ENCODE measurements at regions not wholly inside any gene's neighbourhood (a gene's known extent, or its start where the extent isn't known, plus 50 kb on each side); places are given as distances from the start of the nearest gene placed in this dataset.
"Not testable (repeated sequence)": the region's sequence is repeated elsewhere in the genome, so short reads cannot be mapped to it uniquely, and the experiment has no call there.

DNA sequence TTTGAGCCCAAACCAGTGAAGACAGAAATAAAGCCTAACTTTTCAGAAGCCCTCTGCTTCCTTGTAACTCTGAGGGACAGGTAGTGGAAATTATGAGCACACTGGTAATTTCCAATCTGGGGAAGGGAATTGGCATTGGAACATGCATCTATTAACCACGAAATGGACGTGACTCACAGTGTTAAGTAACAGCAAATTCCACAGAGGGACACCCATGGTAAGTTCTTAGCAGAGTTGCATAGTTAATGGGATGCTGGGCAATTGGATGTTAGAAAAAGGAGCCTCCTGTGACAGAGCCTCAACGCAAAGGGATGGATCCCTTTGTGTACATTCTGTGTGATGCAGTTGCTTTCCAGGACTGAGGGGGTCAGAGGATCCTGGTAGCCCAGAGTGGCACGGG lies 168.6 kb downstream of the SEMA6D start:
- DNase-seq (ENCODE audit: low read depth in 2 of 2) = no peak

DNA sequence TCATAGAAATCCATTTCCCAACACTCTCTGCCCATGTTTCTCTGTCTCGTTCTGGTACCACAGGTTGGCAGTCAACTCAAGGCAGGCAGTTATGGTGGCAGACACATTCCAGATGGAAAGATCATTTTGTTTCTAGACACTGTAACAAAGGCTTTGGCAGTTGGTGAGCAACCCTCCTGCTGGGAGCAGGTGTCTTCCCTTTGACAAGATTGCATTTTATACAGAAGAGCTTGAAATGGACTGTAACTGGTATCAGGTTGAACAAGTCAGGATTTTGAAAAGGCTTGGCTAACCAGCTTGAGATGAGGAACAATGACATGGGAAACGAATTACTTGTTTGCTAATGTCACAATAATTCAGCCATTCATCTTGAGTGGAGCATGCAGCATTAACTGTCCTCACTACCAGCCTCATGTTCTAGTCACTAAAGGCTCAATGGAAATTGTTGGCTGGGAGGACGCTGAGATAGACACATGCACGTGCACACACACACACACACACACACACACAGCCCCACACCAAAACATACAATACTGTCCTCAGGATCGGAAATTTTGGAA lies 170.0 kb downstream of the SEMA6D start:
- DNase-seq (ENCODE audit: low read depth in 2 of 2) = no peak

DNA sequence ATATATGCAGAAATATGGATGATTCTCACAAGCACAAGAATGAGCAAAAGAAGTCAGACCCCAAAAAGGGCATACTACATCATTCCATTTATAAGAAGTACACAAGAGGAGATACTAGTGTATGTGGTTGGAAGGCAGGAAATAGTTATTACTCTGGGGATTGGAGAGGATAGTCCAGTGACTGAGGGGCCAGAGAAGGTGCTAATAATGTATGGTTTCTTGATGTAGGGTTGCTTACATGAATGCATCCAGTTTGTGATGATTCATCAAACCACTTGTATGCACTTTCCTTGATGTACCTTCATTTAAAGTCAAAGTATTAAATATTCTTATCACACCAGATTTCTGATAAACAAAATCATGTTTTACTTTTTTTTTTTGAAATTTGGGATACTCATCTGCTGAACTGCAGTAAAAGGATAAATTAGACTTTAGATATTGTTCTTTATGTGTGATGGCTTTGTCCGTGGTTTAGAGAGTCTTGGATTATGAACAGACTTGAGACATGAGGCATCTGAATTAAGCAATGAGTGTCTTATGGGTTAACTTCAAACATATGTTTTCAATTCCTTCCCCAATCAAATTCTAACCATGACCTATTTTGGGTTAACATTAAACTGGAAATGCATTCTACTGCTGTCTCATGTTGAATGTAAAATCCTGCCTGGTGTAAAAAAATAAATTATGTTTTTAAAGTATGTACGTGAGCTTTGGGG lies 171.2 kb downstream of the SEMA6D start:
- no peak for DNase-seq (ENCODE audit: low read depth in 2 of 2)

DNA sequence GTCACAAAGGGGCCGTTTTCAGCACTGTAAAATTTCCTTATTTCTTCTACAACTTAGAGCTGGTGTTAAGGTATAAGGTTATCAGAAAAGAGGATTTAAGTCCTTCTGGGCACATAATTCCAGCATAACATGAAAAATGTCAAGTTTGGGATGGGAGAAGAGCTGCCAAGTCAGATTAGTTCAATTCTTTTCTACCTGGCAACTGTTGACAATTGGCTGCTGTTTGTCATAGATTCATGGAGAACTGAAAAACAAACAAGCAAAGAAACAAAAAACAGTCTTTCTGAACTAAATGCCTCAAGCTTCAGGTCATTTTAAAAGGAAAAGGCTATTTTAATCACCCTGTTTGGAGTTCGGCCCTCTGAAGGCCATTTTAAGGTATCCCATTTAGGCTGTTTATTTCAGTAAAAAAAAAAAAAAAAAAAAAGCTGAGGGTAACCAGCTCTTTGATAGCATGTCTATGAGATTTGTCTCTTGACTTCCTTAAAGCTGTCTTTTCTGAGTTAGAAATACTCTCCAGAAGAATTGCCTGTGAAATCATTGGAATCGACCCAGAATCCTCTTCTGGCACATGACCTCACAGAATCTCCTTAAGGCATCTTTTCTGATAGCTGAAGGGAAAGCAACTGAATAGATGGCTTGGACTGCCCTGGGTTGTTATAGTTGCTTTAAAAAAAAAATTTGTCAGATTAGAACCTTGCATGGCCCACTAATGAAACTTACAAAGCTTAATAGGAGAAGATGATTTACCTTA lies 173.3 kb downstream of the SEMA6D start:
- DNase-seq (ENCODE audit: low read depth in 2 of 2) = no peak

DNA sequence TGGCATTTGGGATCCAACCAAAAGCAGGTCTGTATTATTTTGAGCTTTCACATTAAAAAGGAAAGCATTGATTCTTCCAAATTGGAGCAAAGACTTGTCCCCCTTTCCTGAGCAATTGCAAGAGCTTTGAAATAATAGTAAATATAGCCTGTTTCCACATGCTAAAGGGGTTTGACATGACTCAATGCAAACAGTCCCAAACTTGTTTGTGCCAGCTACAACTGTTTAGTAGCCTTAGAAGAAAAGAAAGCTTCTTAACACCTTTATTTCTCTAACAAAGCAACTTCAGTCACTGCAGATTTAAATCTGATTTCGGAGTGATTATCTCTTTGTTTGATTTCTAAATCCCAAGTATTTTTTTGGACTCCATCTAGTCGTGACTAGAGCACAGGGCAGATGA lies 180.2 kb downstream of the SEMA6D start:
- DNase-seq (ENCODE audit: low read depth in 2 of 2) = no peak

DNA sequence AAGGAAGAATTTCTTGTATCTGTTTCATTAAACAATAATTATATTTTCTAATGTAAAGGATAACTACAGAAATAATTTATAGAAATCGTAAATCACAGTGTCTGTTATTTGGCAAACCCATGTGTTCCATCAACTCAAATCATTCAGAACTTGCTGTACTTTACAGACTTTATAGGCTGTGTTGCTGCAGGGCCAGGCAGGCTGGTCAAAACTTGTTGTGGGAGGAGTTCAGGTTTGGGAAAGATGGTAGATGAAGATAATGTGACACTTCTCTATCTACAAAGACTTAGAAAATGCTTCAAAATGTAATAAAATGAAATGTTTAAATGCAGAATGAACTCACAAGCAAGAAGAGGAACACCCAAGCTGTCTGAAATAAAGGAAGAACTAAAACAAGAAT lies 183.4 kb downstream of the SEMA6D start:
- no peak for DNase-seq (ENCODE audit: low read depth in 2 of 2)

DNA sequence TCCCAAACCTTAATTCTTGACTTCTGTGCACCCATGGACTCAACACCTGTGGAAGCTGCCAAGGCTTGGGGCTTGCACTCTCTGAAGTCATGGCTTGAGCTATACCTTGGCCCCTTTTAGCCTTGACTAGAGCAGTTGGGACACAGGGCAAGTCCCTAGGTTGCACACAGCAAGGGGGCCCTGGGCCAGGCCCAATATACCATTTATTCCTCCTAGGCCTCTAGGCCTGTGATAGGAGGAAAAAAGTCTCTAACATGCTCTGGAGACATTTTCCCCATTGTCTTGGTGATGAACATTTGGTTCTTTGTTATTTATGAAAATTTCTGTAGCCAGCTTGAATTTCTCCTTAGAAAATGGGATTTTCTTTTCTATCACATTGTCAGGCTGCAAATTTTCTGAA lies 186.1 kb downstream of the SEMA6D start:
- DNase-seq (ENCODE audit: low read depth in 2 of 2) = no peak

DNA sequence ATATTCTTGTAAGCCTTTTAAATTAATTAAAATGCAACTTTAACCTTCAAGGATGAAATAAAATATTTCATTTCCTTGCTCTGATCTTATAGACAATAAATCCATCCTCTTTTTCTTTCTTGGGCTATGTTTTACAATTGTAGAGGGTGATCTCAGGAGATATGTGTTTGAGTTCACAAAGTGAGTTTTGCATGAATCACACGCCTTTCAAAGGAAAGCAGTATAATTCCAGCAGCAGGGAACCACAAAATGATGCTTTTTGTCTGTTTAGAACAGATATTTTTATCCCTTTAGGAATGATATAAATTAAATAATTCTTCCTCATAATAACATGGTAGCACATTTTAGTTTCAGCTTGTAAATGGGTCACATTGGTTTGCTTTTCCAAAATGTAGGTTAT lies 191.2 kb downstream of the SEMA6D start:
- DNase-seq (ENCODE audit: low read depth in 2 of 2) = no peak

DNA sequence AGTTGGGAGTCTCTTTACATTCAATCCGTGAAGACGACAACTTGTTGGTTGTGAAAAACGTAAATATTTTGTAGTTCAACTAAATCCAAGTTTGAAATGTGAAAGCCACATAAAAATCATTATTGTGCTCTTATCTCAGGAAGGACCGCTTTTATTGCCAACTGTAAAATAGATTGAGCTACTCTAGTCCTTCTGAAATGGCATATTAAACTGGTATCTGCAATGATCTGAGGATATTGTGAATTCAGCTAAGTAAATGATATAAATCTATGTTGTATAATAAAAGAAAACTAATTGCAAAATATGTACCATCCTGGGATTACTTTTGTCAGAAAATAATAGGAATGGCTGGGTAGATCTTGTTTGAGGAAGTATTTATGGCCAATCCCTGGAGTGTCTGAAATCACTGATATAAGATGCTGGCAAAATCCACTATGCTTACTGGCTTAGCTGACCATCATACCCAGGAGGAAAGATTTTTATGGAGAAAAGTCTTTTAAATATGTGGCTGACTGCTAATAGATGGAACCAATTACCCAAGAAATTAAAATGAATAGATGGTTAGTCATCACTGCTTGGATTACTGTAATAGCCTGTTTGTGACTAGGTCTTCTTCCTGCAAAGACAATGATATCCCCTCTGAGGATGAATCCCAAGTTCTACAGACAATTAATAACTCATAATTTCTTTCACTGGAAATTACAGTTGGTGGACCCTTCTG lies 191.8 kb downstream of the SEMA6D start:
- no peak for DNase-seq (ENCODE audit: low read depth in 2 of 2)

DNA sequence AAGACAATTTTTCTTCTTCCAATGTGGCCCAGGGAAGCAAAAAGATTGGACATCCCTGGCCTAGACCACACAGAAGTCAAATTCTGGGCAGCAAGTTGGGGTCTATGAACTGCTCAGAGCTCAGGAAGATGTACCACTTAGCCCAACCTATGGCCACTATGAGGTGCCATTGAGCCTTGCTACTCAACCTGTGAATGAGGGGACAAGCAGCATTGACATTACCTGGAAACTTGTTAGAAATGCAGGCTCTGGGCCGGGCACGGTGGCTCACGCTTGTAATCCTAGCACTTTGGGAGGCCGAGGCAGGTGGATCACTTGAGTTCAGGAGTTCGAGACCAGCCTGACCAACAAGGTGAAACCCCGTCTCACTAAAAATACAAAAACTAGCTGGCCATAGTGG lies 195.6 kb downstream of the SEMA6D start:
- not testable (repeated sequence) for DNase-seq (ENCODE audit: low read depth in 2 of 2)

DNA sequence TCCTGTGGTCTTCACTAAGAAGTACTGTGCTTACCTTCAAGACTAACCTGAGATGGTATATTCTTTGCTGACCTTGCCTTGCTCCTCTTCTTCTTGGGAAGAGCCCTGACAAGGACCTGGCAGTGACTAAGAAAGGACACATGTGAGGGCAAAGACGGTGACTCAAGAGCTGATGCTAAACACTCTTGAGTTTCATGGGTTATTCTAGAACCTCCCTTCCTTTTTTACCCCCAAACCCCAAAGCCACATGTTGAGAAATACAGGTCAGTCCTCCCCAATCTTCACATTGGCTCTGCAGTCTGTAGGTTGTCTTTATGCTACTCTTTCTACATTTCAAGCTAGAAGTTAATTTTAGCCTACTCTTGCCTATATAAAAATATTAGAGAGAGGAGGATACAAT lies 200.6 kb downstream of the SEMA6D start:
- DNase-seq (ENCODE audit: low read depth in 2 of 2) = no peak

DNA sequence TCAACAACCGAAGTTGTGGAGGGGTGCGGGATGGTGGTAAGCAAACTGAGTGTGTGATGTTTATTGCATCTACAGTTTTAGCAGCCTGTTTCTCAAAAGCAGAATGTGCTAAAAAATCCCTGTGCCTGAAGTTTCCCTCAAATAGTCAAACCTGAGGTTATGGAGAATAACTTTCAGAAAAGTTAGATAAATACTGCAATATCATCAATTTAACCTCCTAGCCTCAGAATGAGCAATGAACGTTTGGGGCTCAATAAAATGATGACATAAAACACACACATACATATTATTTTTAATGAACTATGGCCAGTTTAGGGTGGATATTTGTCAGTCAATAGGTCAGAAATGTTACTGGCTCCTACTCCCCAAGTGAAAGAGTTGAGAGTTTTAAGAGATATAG lies 201.6 kb downstream of the SEMA6D start:
- DNase-seq (ENCODE audit: low read depth in 2 of 2) = no peak

DNA sequence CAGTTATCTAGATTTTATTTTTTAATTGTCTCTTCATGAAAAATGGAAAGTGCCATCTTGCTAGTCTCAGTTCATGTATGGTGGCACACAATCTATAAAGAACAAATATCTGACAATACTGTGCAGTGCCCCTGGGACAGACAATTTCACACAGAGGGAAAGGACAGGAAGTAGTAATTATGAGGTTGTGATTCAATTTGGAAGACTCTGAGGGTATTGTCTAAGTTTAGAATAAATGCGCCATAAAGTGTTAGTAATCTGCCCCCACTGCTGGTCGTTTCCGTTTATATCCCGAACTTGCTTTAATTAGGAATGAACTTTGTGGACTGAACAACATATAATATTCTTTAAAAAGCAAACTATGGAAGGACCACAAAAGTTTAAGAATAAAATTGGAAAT lies 196.4 kb upstream of the SLC24A5 start:
- no peak for DNase-seq (ENCODE audit: low read depth in 2 of 2)

DNA sequence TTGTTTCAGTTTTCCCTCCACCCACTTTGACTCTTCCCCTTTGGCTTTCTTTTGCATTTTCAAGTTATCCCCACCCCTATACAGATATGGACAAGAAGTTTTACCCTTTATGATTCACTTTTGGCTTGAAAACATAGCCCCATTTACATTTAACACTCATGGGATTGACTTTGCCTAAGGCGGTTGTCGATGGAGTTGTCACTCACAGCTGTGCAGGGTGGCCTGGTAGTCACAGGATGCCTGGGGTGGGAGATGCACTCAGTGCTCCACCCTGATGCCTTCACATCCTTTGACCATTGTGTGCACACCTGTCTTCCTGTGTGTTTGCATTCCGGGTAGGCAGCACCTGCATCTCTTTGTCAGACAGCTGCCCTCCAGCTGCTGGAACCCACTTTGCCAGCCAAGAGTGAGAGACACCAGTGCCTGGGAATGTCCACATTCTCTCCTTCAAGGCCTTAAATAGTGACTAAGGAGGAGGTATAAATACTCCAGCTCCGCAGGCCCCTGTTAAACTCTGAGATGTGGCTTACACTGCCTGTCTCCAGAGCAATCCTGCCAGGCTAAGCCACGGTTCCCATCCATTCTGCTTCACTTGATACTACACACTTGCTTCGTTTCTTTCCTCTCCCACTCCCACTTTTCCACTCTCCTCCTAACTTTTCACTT lies 191.5 kb upstream of the SLC24A5 start:
- no peak for DNase-seq (ENCODE audit: low read depth in 2 of 2)

DNA sequence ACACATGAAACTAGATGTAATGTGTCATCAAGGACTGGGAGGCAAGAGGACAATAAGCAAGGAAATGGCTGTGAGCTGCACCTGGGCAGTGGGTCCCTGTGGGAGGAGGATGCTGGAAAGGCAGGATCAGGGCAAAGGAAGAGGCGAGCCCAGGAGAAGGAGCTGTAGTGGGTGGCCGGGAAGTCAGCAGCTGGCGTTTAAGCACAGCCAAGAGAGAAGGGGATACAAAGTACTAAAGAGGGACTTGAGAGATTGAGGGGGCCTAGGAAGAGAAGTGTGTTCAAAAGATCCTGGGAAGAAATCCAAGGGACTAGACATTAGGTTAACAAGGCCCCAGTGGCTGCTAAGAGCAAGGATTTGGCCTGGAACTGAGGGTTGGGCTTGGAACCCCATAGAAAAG lies 188.5 kb upstream of the SLC24A5 start:
- no peak for DNase-seq (ENCODE audit: low read depth in 2 of 2)

DNA sequence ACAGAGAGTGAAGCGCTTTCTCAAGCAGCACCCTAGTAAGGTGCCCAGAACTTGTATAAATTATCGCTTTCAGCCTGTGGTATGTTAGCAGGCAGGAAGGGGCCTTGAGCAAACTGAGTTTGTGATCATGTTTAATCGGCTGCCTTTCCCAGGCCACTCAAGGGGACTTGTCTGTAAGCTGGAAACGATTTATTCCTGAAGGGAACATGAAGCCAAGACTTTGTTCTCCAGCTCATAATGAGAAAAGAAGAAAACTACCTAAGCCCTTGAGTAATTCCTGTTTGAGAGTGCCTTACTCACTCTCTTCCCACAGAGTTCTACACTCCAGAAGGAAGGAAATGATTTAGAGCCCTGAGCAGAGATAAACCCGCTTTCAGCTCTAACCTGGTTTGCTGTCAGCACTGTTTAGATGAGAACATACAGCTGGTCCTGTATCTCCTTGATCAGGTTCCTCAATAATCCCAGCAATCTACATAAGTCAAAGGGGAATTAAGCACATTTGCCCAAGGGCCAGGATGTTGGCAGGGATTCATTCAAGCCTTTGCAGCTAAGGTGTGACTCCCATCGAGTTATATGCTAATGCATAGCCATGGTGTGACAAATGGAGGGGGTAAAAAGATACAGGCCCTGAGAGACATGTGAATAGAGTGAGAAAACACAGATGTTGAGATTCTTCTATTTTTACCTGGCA lies 187.7 kb upstream of the SLC24A5 start:
- no peak for DNase-seq (ENCODE audit: low read depth in 2 of 2)

DNA sequence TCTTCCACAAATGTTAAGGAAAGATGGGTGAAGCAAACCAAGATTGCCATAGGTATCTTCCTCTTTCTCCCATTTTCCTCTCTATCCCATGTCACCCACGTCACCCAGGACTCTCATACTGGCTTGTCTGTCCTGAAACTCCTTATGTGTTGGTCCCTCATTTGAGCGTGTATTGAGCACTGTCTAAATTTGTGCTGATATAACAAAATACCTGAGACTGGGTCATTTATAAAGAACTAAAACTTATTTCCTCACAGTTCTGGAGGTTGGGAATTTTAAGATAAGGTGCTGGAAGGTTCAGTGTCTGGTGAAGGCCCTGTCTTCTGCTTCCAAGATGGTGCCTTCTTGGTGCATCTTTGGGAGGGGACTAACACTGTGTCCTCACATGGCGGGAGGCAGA lies 186.9 kb upstream of the SLC24A5 start:
- DNase-seq (ENCODE audit: low read depth in 2 of 2) = no peak

DNA sequence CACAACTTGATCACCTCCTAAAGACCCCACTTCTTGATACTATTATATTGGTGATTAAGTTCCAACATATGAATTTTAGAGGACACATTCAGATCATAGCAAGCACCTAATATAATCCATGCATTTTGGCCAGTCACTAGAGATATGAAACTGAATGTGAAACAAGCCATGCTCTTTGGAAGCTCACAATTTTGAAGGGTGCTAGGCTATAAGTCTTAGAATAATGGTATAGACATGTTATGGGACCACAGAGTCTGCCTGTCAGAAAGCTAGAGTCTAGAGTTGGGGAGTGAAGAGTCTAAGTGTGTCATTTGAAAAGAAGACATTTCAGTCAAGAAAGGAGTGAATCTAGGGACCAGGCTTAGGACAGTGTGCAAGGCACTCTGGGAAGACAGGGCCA lies 186.4 kb upstream of the SLC24A5 start:
- DNase-seq (ENCODE audit: low read depth in 2 of 2) = no peak

DNA sequence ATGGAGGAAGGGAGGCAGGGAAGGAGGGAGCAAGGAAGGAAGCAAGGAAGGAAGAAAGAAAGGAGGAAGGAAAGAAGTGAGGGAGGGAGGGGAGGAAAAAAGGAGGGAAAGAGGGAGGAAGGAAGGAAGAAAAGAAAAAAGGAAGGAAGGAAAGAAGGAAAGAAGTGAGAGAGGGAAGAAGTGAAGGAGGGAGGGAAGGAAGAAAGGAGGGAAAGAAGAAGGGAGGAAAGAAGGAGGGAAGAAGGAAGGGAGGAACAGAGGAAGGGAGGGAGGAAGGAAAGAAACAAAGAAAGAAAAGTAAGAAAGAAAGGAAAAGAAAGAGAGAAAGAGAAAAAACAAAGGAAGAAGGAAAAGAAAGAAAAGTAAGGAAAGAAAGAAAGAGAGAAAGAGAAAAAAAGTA lies 183.0 kb upstream of the SLC24A5 start:
- no peak for DNase-seq (ENCODE audit: low read depth in 2 of 2)

DNA sequence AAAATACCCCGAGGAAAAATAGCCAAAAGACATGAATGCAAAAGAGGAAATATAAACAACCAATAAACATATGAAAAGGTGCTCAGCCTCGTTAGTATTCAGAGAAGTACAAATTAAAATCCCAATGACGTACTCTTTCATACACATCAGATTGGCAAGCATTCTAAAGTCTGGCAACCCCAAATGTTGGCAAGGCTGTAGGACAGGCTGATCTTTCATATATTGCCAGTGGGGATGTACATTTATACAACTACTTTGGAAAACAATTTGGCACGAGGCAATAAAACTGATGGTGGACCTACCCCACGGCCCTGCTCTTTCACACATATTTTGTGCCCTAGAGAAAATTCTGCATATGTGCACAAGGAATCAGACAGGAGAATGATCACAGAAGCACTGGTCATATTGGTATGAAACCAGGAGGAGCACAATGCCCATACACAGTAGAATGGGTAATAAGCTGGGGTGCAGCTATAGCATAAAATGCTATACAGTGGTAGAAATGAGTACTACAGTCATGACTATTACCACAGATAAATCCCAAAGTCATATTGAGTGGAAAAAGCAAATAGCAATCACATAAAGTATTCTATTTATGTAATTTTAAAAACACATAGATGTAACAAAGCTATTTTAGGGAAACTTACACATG lies 176.0 kb upstream of the SLC24A5 start:
- DNase-seq (ENCODE audit: low read depth in 2 of 2) = no peak

Measured in stimulated activated CD8-positive, alpha-beta memory T cell treated with anti-CD3 and anti-CD28 coated beads, Interleukin-15, amount 100 ng/mL, for 48 hours (primary cell).